Liver (tissue), 6 donors: ENCODE measurements at regions not wholly inside any gene's neighbourhood (a gene's known extent, or its start where the extent isn't known, plus 50 kb on each side); places are given as distances from the start of the nearest gene placed in this dataset.
"Not testable (repeated sequence)": the region's sequence is repeated elsewhere in the genome, so short reads cannot be mapped to it uniquely, and the experiment has no call there.

Source experiments
- DNase-seq: peaks from one replicate; pipeline ENCODE4 v3.0.0-alpha.2; 2017; ENCODE audit warnings: low spot score
- H3K27ac ChIP-seq, 2 donors: one replicate each; pipeline ENCODE4 v1.7.0; 2013; ENCODE audit warnings: inconsistent platforms in 2 of 2, low read length in 2 of 2, control low read depth in 1 of 2, low read depth in 1 of 2, mild to moderate bottlenecking in 1 of 2
- H3K27me3 ChIP-seq, 4 donors: one replicate each; pipeline versions ENCODE4 v1.6.1 to v1.7.0; 2013; ENCODE audit warnings: low read length in 3 of 4, inconsistent platforms in 1 of 4, mild to moderate bottlenecking in 1 of 4, moderate library complexity in 1 of 4; ENCODE audit not compliant: control insufficient read depth in 4 of 4, insufficient read depth in 4 of 4
- H3K36me3 ChIP-seq, 4 donors: one replicate each; pipeline versions ENCODE4 v1.6.1 to v1.7.0; 2013; ENCODE audit warnings: low read length in 3 of 4, mild to moderate bottlenecking in 3 of 4, low read depth in 1 of 4, moderate library complexity in 1 of 4; ENCODE audit not compliant: control insufficient read depth in 4 of 4, insufficient read depth in 3 of 4
- H3K4me1 ChIP-seq, 4 donors: one replicate each; pipeline versions ENCODE4 v1.6.1 to v1.7.0; 2013; ENCODE audit warnings: low read length in 3 of 4, mild to moderate bottlenecking in 3 of 4, moderate library complexity in 1 of 4; ENCODE audit not compliant: control insufficient read depth in 4 of 4, insufficient read depth in 4 of 4
- H3K4me3 ChIP-seq, 3 donors: one replicate each; pipeline versions ENCODE4 v1.6.1 to v1.7.0; 2013; ENCODE audit warnings: low read length in 3 of 3, control low read depth in 1 of 3, low read depth in 1 of 3, mild to moderate bottlenecking in 1 of 3
- H3K9ac ChIP-seq, 2 donors: one replicate each; pipeline ENCODE4 v1.7.0; 2013; ENCODE audit warnings: low read length in 2 of 2, mild to moderate bottlenecking in 2 of 2, moderate library complexity in 2 of 2, control low read depth in 1 of 2, low read depth in 1 of 2
- H3K9me3 ChIP-seq, 4 donors: one replicate each; pipeline versions ENCODE4 v1.6.1 to v1.7.0; 2013; ENCODE audit warnings: low read length in 3 of 4; ENCODE audit not compliant: control insufficient read depth in 4 of 4
- YY1 ChIP-seq: IDR thresholded peaks from 2 replicates; pipeline ENCODE4 v1.6.1; 2016; ENCODE audit warnings: antibody characterized with exemption, mild to moderate bottlenecking
- WGBS: extraction: QIAGEN DNeasy Blood & Tissue Kit; methylation state at CpG from one replicate; pipeline ENCODE4 v1.1.7; 2013; 5-methylcytosine and 5-hydroxymethylcytosine counted together
- donor health status: healthy.
- donor health status: healthy.
- donor health status: healthy.

DNA sequence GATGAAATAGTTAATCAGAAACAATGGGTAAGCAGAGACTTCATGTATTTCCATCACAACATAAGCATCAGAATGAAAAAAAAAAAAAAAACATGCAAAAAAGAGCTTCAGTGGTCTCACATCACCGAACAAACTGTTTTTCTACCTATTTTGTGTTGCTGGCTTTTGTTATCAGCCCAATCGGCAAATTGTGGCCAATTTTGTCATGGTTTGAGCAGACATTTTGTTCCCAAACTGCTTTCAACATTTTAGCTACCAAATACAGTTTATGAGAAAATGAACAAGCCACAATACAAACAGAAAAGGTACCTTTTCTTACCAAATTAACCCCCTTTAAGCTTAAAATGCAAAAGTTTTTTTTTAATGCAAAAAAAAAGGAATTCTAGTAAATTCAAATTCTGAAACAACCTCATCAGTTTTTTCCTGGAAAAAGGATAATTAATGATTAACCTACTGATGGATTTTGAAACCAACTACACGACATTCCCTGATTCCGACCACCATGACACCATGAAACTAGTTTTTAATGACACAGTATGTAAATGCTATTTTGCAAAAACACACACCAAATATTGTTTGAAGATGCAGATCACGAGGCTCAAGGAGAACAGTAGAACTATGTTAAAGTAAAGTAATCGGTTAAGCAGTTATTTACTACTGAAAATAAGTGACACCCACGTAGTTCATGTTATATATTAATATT lies 316.7 kb downstream of the BCL2L11 start:
- not testable (repeated sequence) for H3K27ac ChIP-seq, H3K9me3 ChIP-seq, DNase-seq, H3K36me3 ChIP-seq, H3K4me3 ChIP-seq, H3K9ac ChIP-seq, H3K27me3 ChIP-seq, H3K4me1 ChIP-seq
- WGBS = 24% methylated on average over 4 of the region's 7 CpGs
- peak; percentile 60 for TF ChIP-seq YY1

DNA sequence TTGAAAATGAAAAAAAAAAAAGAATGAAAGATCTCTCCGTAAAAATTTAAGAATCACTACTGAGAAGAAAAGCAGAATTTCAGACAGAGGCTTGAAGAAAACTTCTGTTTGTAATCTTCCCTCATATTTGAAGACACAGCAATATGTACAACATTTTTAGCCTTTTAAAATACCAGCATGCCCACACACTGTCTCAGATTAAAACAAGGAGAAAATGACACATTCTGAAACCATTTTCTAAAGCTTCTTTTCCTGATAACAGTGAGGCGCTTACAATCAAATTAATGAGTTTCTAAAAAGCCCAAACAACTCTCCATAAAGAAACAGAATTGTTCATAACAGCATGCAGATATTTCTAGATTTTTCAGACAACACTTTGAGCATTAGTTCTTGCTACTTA lies 317.4 kb downstream of the BCL2L11 start:
- not testable (repeated sequence) for H3K27ac ChIP-seq, H3K4me3 ChIP-seq

DNA sequence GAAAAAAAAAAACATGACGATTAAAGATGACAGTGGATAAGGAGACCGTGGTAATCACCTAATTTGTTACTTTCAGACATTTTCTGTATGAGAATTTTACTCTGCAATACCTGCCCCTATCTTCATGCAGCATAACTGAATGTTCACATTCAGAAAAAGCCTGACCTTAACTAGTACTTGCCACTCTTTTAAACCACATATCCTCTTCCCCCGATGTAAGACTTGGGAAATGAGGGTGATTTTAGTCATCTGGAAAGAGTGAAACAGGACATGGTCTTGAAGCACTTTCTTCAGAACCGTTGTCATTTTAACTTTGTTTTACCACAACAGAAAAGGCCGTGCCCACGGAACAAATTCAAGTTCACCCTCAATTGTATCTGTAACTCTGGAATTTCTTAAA lies 318.5 kb downstream of the BCL2L11 start:
- not testable (repeated sequence) for H3K27me3 ChIP-seq, H3K4me3 ChIP-seq, H3K4me1 ChIP-seq, DNase-seq, H3K36me3 ChIP-seq, H3K9ac ChIP-seq, H3K27ac ChIP-seq, H3K9me3 ChIP-seq
- WGBS = 88% methylated on average over 2 of the region's 6 CpGs

More for the DNA sequence above, 317.4 kb downstream of the BCL2L11 start:
- DNase-seq, H3K27me3 ChIP-seq, H3K4me1 ChIP-seq, H3K36me3 ChIP-seq, H3K9me3 ChIP-seq, H3K9ac ChIP-seq: not testable (repeated sequence)
- WGBS = 31% methylated on average over 2 of the region's 2 CpGs

GRCh38 chr2:111441614-111442013 lies 320.9 kb downstream of the BCL2L11 start:
- H3K4me3 ChIP-seq, H3K27me3 ChIP-seq, H3K36me3 ChIP-seq, DNase-seq, H3K9ac ChIP-seq, H3K27ac ChIP-seq, H3K4me1 ChIP-seq, H3K9me3 ChIP-seq: not testable (repeated sequence)
- WGBS = 90% methylated on average over 4 of the region's 5 CpGs

DNA sequence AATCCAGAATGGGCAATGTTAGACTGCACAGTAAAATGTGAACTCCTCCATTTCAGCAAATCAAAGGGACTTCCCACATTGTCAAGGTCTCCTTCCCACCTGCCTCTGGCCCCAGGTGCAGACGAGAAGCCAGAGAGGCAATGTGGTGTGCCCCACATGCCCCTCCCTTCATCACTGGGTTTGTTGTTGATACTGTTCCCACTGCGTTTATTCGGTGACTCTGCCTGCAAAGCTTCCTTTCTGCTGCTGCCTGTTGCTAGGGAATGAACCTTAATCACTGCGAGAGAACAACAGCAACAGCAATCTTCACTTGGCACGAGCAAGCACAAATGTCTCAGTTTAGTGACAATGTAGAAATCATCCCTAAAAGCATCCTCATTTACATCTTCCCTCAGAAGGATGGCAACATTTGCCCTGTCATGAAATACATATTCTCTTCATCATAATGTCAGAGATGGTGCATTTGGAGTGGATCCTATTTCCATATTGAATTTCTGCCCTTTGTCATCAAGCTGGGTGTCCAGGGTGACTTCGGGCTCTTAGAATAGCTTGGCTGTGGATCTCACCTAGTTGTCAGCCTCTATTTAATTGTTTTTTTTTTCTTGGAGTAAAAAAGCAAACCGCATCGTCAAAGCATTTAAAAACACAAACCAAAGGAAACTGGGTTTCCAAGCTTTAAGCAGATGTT lies 322.2 kb downstream of the BCL2L11 start:
- H3K9me3 ChIP-seq, H3K9ac ChIP-seq, H3K4me1 ChIP-seq, H3K27me3 ChIP-seq, H3K27ac ChIP-seq, H3K36me3 ChIP-seq, H3K4me3 ChIP-seq, DNase-seq: not testable (repeated sequence)
- 74% methylated on average over 5 of the region's 8 CpGs for WGBS

DNA sequence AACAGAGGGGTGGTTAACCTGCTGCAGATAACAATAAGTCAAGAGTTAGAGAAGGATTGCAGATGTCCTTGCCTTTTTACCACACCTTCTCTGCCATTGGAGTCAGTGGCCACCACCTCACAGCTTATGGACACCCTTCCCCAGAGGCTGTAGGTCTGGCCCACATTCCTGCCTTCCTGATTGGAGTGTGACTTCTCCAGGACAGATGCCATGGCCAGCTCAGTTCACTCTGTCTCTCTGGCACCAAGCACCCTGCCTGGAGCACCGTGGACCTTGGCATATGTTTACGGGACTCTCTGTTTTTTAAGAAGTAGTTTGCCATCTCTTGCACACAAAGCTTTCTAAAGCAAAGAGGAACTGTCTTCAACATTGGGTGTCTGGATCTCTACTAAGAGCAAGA lies 323.8 kb downstream of the BCL2L11 start:
- H3K9ac ChIP-seq, H3K27ac ChIP-seq, DNase-seq, H3K9me3 ChIP-seq, H3K27me3 ChIP-seq, H3K36me3 ChIP-seq, H3K4me1 ChIP-seq, H3K4me3 ChIP-seq: not testable (repeated sequence)
- WGBS = no CpG with 5 or more reads among the region's 2 CpGs

- not testable (repeated sequence) for H3K27me3 ChIP-seq, DNase-seq, H3K9ac ChIP-seq, H3K27ac ChIP-seq, H3K4me1 ChIP-seq, H3K9me3 ChIP-seq, H3K4me3 ChIP-seq, H3K36me3 ChIP-seq
- WGBS = no CpG with 5 or more reads among the region's 7 CpGs
Measured at GRCh38 chr2:111445191-111445929, 324.6 kb downstream of the BCL2L11 start.

DNA sequence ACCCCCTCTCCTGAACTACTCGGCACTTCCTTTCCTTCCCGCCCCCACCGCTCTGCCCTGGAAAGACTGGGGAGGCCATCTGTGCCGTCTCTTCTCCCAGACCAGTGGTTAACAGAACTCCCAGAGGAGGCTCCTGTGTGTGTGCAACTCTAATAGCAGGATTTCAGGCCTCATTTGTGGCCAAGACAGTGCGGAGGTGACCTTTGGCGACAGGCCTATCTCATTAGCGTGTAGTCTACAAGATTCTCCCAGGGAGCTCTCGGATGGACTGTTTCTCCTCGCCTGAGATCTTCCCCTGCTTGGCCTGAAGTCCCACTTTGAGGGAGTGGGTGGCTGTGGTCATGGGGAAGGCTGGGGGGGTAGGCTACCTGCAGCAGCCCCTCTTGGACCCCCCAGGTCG lies 325.2 kb downstream of the BCL2L11 start:
- H3K27ac ChIP-seq, DNase-seq: not testable (repeated sequence)
- WGBS = no CpG with 5 or more reads among the region's 10 CpGs

More for the DNA sequence above, 325.2 kb downstream of the BCL2L11 start:
- H3K4me3 ChIP-seq, H3K9ac ChIP-seq, H3K4me1 ChIP-seq, H3K27me3 ChIP-seq, H3K9me3 ChIP-seq, H3K36me3 ChIP-seq: not testable (repeated sequence)
